ENCODE measurements at regions not wholly inside any gene's neighbourhood (a gene's known extent, or its start where the extent isn't known, plus 50 kb on each side); places are given as distances from the start of the nearest gene placed in this dataset.

- H2AFZ ChIP-seq = no peak overlapping the region
- no peak overlapping the region for H3K4me3 ChIP-seq
- H3K79me2 ChIP-seq (ENCODE audit: low read depth) = no peaks in the 10 kb centered on the region
- H3K27ac ChIP-seq = no peak overlapping the region
- DNase-seq = peak in 1 of 2 experiments; percentile 19
- no TSS peak for BruUV-seq (replicated peaks)
- ChIA-PET POLR2A (ENCODE audit: unreplicated experiment) (no interaction called here), CTCF (no interaction called here)
- H3K36me3 ChIP-seq (ENCODE audit: low read depth) = no peaks in the 10 kb centered on the region
- intact Hi-C loops (cut with micrococcal nuclease; ENCODE audit: unreplicated experiment) = no loop called here
- H3K4me1 ChIP-seq (replicated peaks; ENCODE audit: insufficient read depth) = 0 out of 2 replicates have a peak, but pooled peaks cover 4% of the 10 kb centered on the region
- no peaks in the 10 kb centered on the region for H4K20me1 ChIP-seq (ENCODE audit: insufficient read depth)
- H3F3A ChIP-seq (ENCODE audit: insufficient read depth, low read depth) = no peaks in the 10 kb centered on the region
- H3K9me2 ChIP-seq (ENCODE audit: insufficient read depth) = no peaks in the 10 kb centered on the region
- TF ChIP-seq CTCF (conservative IDR thresholded peaks at IDR 0.05) (no peak), EZH2 (IDR thresholded peaks at IDR 0.05; ENCODE audit: low read depth) (no peak)
- H3K9me3 ChIP-seq (ENCODE audit: insufficient read depth, low read depth) = no peaks in the 10 kb centered on the region
- peaks cover 55% of the 10 kb centered on the region for H3K27me3 ChIP-seq (ENCODE audit: insufficient read depth, low read depth)
- no peak overlapping the region for H3K4me2 ChIP-seq
Measured at GRCh38 chr2:122238006-122238559, 482.6 kb downstream of the TSN start.

GRCh38 chr2:122239440-122239839, 484.0 kb downstream of the TSN start:
- H3K79me2 ChIP-seq (ENCODE audit: low read depth) = no peaks in the 10 kb centered on the region
- no peaks in the 10 kb centered on the region for H3F3A ChIP-seq (ENCODE audit: insufficient read depth, low read depth)
- no peaks in the 10 kb centered on the region for H3K36me3 ChIP-seq (ENCODE audit: low read depth)
- H3K9me3 ChIP-seq (ENCODE audit: insufficient read depth, low read depth) = no peaks in the 10 kb centered on the region
- H4K20me1 ChIP-seq (ENCODE audit: insufficient read depth) = no peaks in the 10 kb centered on the region
- intact Hi-C loops (cut with micrococcal nuclease; ENCODE audit: unreplicated experiment) = no loop called here
- no peak overlapping the region for H3K4me3 ChIP-seq
- BruUV-seq (replicated peaks) = no TSS peak
- ChIA-PET CTCF (no interaction called here), POLR2A (ENCODE audit: unreplicated experiment) (no interaction called here)
- H3K4me1 ChIP-seq (replicated peaks; ENCODE audit: insufficient read depth) = 0 out of 2 replicates have a peak, but pooled peaks cover 4% of the 10 kb centered on the region
- peaks cover 50% of the 10 kb centered on the region for H3K27me3 ChIP-seq (ENCODE audit: insufficient read depth, low read depth)
- DNase-seq = no peak
- no peaks in the 10 kb centered on the region for H3K9me2 ChIP-seq (ENCODE audit: insufficient read depth)
- H2AFZ ChIP-seq = no peak overlapping the region
- no peak overlapping the region for H3K27ac ChIP-seq
- TF ChIP-seq CTCF (conservative IDR thresholded peaks at IDR 0.05) (no peak), EZH2 (IDR thresholded peaks at IDR 0.05; ENCODE audit: low read depth) (no peak)
- H3K4me2 ChIP-seq = no peak overlapping the region

- TF ChIP-seq EZH2 (IDR thresholded peaks at IDR 0.05; ENCODE audit: low read depth) = no peak
- intact Hi-C loops (cut with micrococcal nuclease; ENCODE audit: unreplicated experiment) = no loop called here
- Histone ChIP-seq H2AFZ (no peak overlapping the region), H3K36me3 (ENCODE audit: low read depth) (no peaks in the 10 kb centered on the region), H3F3A (ENCODE audit: insufficient read depth, low read depth) (no peaks in the 10 kb centered on the region), H3K27me3 (ENCODE audit: insufficient read depth, low read depth) (peaks cover 32% of the 10 kb centered on the region), H3K4me1 (replicated peaks; ENCODE audit: insufficient read depth) (no peaks in the 10 kb centered on the region), H3K9me2 (ENCODE audit: insufficient read depth) (no peaks in the 10 kb centered on the region), H3K4me3 (no peak overlapping the region), H3K9me3 (ENCODE audit: insufficient read depth, low read depth) (no peaks in the 10 kb centered on the region), H4K20me1 (ENCODE audit: insufficient read depth) (no peaks in the 10 kb centered on the region), H3K4me2 (no peak overlapping the region), H3K27ac (no peak overlapping the region), H3K79me2 (ENCODE audit: low read depth) (no peaks in the 10 kb centered on the region)
- no TSS peak for BruUV-seq (replicated peaks)
- POLR2A ChIA-PET (ENCODE audit: unreplicated experiment) = no interaction called here
- CTCF ChIA-PET = no interaction called here
- DNase-seq = no peak
Measured at GRCh38 chr2:122244598-122245229, 489.3 kb downstream of the TSN start.

- POLR2A ChIA-PET (ENCODE audit: unreplicated experiment) = no interaction called here
- no peaks in the 10 kb centered on the region for H3K9me3 ChIP-seq (ENCODE audit: insufficient read depth, low read depth)
- BruUV-seq (replicated peaks) = no TSS peak
- intact Hi-C loops (cut with micrococcal nuclease; ENCODE audit: unreplicated experiment) = no loop called here
- no peaks in the 10 kb centered on the region; the same call in 1 of the 2 replicates for H3K27me3 ChIP-seq (ENCODE audit: insufficient read depth, low read depth)
- CTCF ChIA-PET = no interaction called here
- H2AFZ ChIP-seq = no peak overlapping the region
- DNase-seq = no peak
- H3K4me2 ChIP-seq = no peak overlapping the region
- no peaks in the 10 kb centered on the region for H3K79me2 ChIP-seq (ENCODE audit: low read depth)
- no peak overlapping the region for H3K4me3 ChIP-seq
- TF ChIP-seq EZH2 (IDR thresholded peaks at IDR 0.05; ENCODE audit: low read depth) (no peak), CTCF (conservative IDR thresholded peaks at IDR 0.05) (no peak)
- H4K20me1 ChIP-seq (ENCODE audit: insufficient read depth) = no peaks in the 10 kb centered on the region
- no peaks in the 10 kb centered on the region for H3K4me1 ChIP-seq (replicated peaks; ENCODE audit: insufficient read depth)
- no peaks in the 10 kb centered on the region for H3F3A ChIP-seq (ENCODE audit: insufficient read depth, low read depth)
- no peaks in the 10 kb centered on the region for H3K36me3 ChIP-seq (ENCODE audit: low read depth)
- no peaks in the 10 kb centered on the region for H3K9me2 ChIP-seq (ENCODE audit: insufficient read depth)
- no peak overlapping the region for H3K27ac ChIP-seq
Measured at GRCh38 chr2:122249673-122250072, 494.2 kb downstream of the TSN start.

Data from PC-9 (cell line).